GM12875 (cell line): ENCODE measurements at regions not wholly inside any gene's neighbourhood (a gene's known extent, or its start where the extent isn't known, plus 50 kb on each side); places are given as distances from the start of the nearest gene placed in this dataset.

ENCODE experiments used
- H3K4me3 ChIP-seq: one replicate; pipeline ENCODE4 v1.5.1; 2011; ENCODE audit warnings: low read depth, low read length, control low read depth
- CTCF ChIP-seq: IDR thresholded peaks from 2 replicates; pipeline ENCODE4 v1.5.1; 2011; ENCODE audit warnings: low read depth, mild to moderate bottlenecking, control low read depth, inconsistent platforms, low read length, moderate library complexity, borderline replicate concordance; ENCODE audit not compliant: insufficient read depth

GRCh38 chr5:128777052-128777451, 188.2 kb upstream of the SLC27A6 start:
- H3K4me3 ChIP-seq: no peak overlapping the region
- no peak for TF ChIP-seq CTCF

GRCh38 chr5:128778474-128778873, 186.8 kb upstream of the SLC27A6 start:
- no peak overlapping the region for H3K4me3 ChIP-seq
- TF ChIP-seq CTCF: no peak

GRCh38 chr5:128782446-128782845, 182.8 kb upstream of the SLC27A6 start:
- H3K4me3 ChIP-seq: no peak overlapping the region
- TF ChIP-seq CTCF: no peak

- H3K4me3 ChIP-seq: no peak overlapping the region
- no peak for TF ChIP-seq CTCF
These were observed 180.6 kb upstream of the SLC27A6 start for GRCh38 chr5:128784726-128785125.

- H3K4me3 ChIP-seq: no peak overlapping the region
- no peak for TF ChIP-seq CTCF
These were observed 174.0 kb upstream of the SLC27A6 start for GRCh38 chr5:128791312-128791711.

GRCh38 chr5:128796506-128796905, 168.8 kb upstream of the SLC27A6 start:
- TF ChIP-seq CTCF: no peak
- H3K4me3 ChIP-seq: no peak overlapping the region

GRCh38 chr5:128798871-128799270, 166.4 kb upstream of the SLC27A6 start:
- no peak overlapping the region for H3K4me3 ChIP-seq
- no peak for TF ChIP-seq CTCF
